ENCODE measurements at regions not wholly inside any gene's neighbourhood (a gene's known extent, or its start where the extent isn't known, plus 50 kb on each side); places are given as distances from the start of the nearest gene placed in this dataset.

GRCh38 chr1:221366495-221367110 lies 375.3 kb downstream of the DUSP10 start:
- Histone ChIP-seq H3K4me1 (ENCODE audit: insufficient read depth, low read length) (no peaks in the 10 kb centered on the region), H2AFZ (ENCODE audit: low read length) (no peak overlapping the region), H3K27me3 (ENCODE audit: control insufficient read depth in 1 of 2, insufficient read depth in 2 of 2, low read length in 2 of 2) (no peaks in the 10 kb centered on the region), H3K4me3 (replicated peaks in 1 of 3; ENCODE audit: insufficient read depth in 1 of 3, low read depth in 2 of 3, low read length in 3 of 3) (no peak overlapping the region), H3K9ac (ENCODE audit: insufficient read depth, low read depth, low read length) (no peak overlapping the region), H3K27ac (ENCODE audit: extremely low read length, insufficient read depth, low read length) (no peak overlapping the region), H3K36me3 (replicated peaks in 1 of 2; ENCODE audit: control insufficient read depth in 1 of 2, insufficient read depth in 2 of 2, low read length in 2 of 2) (no peaks in the 10 kb centered on the region), H3K4me2 (ENCODE audit: low read depth, low read length) (no peak overlapping the region), H4K20me1 (ENCODE audit: insufficient read depth, low read length) (no peaks in the 10 kb centered on the region), H3K9me3 (ENCODE audit: low read length) (no peaks in the 10 kb centered on the region), H3K79me2 (ENCODE audit: insufficient read depth, low read length) (no peaks in the 10 kb centered on the region)
- CTCF ChIA-PET (ENCODE audit: low intra/inter-chr PET ratio, low total read pairs), result no interaction called here
- DNase-seq (ENCODE audit: low spot score) (no peak), ATAC-seq (no peak), FAIRE-seq (no peak)
- intact Hi-C loops (cut with micrococcal nuclease; ENCODE audit: unreplicated experiment), result no loop called here
- in situ Hi-C loops (cut with HindIII; ENCODE audit: extremely low pct_ligation_motif_present, low pct_unique_long_range_greater_than_20kb), result no loop called here
- 0% methylated on average over 3 of the region's 3 CpGs for WGBS (ENCODE audit: low lambda C conversion rate)
- POLR2A ChIA-PET, result no interaction called here
- no TSS peak for BruUV-seq (replicated peaks)
- no peak for TF ChIP-seq ZBTB2 (CRISPR knock-in tag; IDR thresholded peaks at IDR 0.05; ENCODE audit: low read depth)
- no peak for TF ChIP-seq NAIF1 (CRISPR knock-in tag; IDR thresholded peaks at IDR 0.05; ENCODE audit: borderline replicate concordance)
- TF ChIP-seq ZNF468 (CRISPR knock-in tag; IDR thresholded peaks at IDR 0.05), result no peak
- TF ChIP-seq LRRFIP1 (CRISPR knock-in tag; conservative IDR thresholded peaks at IDR 0.05), result no peak

Data from HepG2 (cell line).